Heart left ventricle (tissue), 16 donors: ENCODE measurements at regions not wholly inside any gene's neighbourhood (a gene's known extent, or its start where the extent isn't known, plus 50 kb on each side); places are given as distances from the start of the nearest gene placed in this dataset.

Experiments used
- ATAC-seq, 4 donors: fragments of 200-7000 bp; cut with Tn5 transposase; one replicate each; pipeline ENCODE4 v1.9.1; 2020 to 2022; ENCODE audit warnings: moderate library complexity in 4 of 4, mild to moderate bottlenecking in 3 of 4, moderate number of reproducible peaks in 1 of 4
- DNase-seq, 5 donors: peaks; one replicate each; pipeline ENCODE4 v3.0.0-alpha.2; 2020
- H3K27ac ChIP-seq, 12 donors: fragments of 200-600 bp; sonication (generic) in 4 of 12; one replicate each; pipeline versions ENCODE4 v1.5.0 to v1.8.0; 2016 to 2022; ENCODE audit warnings: mild to moderate bottlenecking in 2 of 12
- H3K27me3 ChIP-seq, 9 donors: fragments of 200-600 bp; sonication (generic) in 2 of 9; one replicate each; pipeline versions ENCODE4 v1.5.1 to v1.8.0; 2016 to 2022; ENCODE audit warnings: mild to moderate bottlenecking in 3 of 9
- H3K36me3 ChIP-seq, 9 donors: fragments of 200-600 bp; sonication (generic) in 2 of 9; one replicate each; pipeline versions ENCODE4 v1.5.0 to v1.8.0; 2018 to 2022; ENCODE audit warnings: mild to moderate bottlenecking in 2 of 9
- H3K4me1 ChIP-seq, 12 donors: fragments of 200-600 bp; sonication (generic) in 4 of 12; one replicate each; pipeline versions ENCODE4 v1.5.0 to v1.8.0; 2016 to 2022; ENCODE audit warnings: mild to moderate bottlenecking in 3 of 12
- H3K4me3 ChIP-seq, 12 donors: fragments of 200-600 bp; sonication (generic) in 4 of 12; one replicate each; pipeline versions ENCODE4 v1.5.0 to v1.8.0; 2017 to 2022; ENCODE audit warnings: mild to moderate bottlenecking in 9 of 12, moderate library complexity in 4 of 12
- H3K9me3 ChIP-seq, 12 donors: fragments of 200-600 bp; sonication (generic) in 4 of 12; one replicate each; pipeline versions ENCODE4 v1.5.0 to v1.8.0; 2016 to 2022; ENCODE audit warnings: mild to moderate bottlenecking in 1 of 12
- POLR2A ChIP-seq, 2 donors: fragments of 450-650 bp; IDR thresholded peaks; one replicate each; pipeline ENCODE4 v1.6.1; 2017; ENCODE audit warnings: antibody characterized with exemption in 2 of 2, mild to moderate bottlenecking in 2 of 2, moderate library complexity in 2 of 2
- WGBS, 4 donors: extraction: QIAGEN DNeasy Blood & Tissue Kit in 2 of 4; methylation state at CpG; one replicate each; pipeline versions ENCODE4 v1.1.5 to v1.1.7; 2013 to 2018; 5-methylcytosine and 5-hydroxymethylcytosine counted together
- intact Hi-C, 10 donors: fragments of 100-400 bp; cut with DNase I; formaldehyde crosslinking; loops; one replicate each; pipeline versions ENCODE4 v1.11.1 to v1.14.2; 2022
- TF ChIP-seq, protein P1 (sequence below), 12 donors: fragments of 200-600 bp; sonication (generic) in 4 of 12; IDR thresholded peaks; one replicate each; pipeline versions ENCODE4 v1.5.0 to v1.8.0; 2018 to 2022; ENCODE audit warnings: antibody characterized with exemption in 12 of 12, mild to moderate bottlenecking in 5 of 12
- donor health status: ischemic (EF 13 %, LVEDD 7.1; RV severe dilation, severe dysfunction).
- donor health status: healthy with polysubstance abuse.
- donor health status: DM: no; HTN: yes; CAD: no.
- donor health status: DM: no; HTN: no; CAD: no.
- donor health status: ischemic (EF 25% LVEDD 6.9; RV normal size, moderate dysfunction).
- donor health status: ischemic (EF 25% LVEDD 5.7; RV mildly dilated, moderate dysfunction).
- donor health status: healthy.
- donor health status: DM: yes; HTN: yes; CAD: no.
- donor health status: ischemic (EF 35%, LVEDD 5.7; RV mildly dilated, moderate dysfunction).
- donor health status: nonischemic (EF 11% LVEDD 7.7; RV severe dilation, severe dysfunction).
- donor health status: DM: yes; HTN: yes; CAD: no.
- donor health status: PGD.
- donor health status: ischemic (EF 29% LVEDD 5.4; RV normal size, mild dysfunction).
- donor health status: nonischemic (EF 23%, LVEDD 6.1; RV moderate dilation, normal function).

DNA sequence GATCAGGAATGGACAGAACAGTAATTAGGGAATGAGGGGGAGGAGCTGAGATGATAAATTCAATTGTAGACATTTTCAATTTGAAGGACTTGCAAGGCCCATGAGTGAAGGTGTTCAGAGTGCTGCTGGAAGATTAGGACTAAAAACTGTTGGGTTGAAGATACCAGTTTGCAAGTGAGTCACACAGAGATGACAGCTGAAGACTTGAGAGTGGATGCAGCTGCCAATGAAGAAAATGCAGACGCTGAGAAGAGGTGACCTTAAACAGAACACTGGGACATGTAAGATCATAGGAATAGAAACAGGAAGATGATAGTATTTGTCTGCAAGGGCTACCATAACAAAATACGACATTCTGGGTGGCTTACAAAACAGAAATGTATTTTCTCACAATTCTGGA is 1716.5 kb upstream of the SLC10A2 start:
- Histone ChIP-seq H3K9me3 (no peaks in the 10 kb centered on the region), H3K36me3 (no peaks in the 10 kb centered on the region), H3K27ac (no peak overlapping the region), H3K27me3 (no peaks in the 10 kb centered on the region), H3K4me1 (no peaks in the 10 kb centered on the region), H3K4me3 (no peak overlapping the region)
- intact Hi-C loops: no loop called here
- no peak for TF ChIP-seq POLR2A (IDR thresholded peaks at IDR 0.05)
- TF ChIP-seq, protein P1, sequence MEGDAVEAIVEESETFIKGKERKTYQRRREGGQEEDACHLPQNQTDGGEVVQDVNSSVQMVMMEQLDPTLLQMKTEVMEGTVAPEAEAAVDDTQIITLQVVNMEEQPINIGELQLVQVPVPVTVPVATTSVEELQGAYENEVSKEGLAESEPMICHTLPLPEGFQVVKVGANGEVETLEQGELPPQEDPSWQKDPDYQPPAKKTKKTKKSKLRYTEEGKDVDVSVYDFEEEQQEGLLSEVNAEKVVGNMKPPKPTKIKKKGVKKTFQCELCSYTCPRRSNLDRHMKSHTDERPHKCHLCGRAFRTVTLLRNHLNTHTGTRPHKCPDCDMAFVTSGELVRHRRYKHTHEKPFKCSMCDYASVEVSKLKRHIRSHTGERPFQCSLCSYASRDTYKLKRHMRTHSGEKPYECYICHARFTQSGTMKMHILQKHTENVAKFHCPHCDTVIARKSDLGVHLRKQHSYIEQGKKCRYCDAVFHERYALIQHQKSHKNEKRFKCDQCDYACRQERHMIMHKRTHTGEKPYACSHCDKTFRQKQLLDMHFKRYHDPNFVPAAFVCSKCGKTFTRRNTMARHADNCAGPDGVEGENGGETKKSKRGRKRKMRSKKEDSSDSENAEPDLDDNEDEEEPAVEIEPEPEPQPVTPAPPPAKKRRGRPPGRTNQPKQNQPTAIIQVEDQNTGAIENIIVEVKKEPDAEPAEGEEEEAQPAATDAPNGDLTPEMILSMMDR (IDR thresholded peaks at IDR 0.05): no peak
- no peak for ATAC-seq
- no peak for DNase-seq
- 46 to 62% (median 52%) methylated on average over 2 of the region's 2 CpGs for WGBS, 4 donors

DNA sequence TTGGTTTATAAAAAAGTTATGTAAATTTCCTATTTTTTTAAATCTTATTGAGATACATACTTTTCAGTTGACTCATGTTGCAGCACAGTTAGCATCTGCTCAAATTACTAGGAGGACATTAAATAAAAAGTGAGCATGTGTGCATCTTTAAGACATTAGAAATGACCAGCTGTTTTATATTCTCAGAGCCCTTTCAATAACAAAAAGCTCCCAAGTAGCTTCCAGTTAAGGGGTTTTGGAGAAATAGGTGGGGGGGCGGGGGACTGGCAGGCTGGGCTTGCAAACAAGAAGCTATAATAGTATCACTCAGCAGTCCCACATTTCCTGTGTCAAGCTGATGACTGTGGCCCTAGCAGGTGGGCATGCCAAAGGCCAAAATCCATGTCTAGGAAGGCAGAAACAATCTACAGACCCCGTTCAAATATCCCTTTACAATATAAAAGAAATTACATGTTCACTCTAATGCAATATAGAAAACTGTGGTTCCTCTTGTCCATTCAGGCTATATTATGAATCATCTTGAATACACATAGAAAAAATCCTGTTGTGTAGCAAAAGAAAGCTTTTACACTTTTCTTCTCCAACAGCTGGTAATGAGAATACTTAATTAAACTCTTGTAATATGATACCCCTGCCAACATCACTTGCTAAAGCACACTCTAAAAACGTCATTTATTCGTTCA is 1713.2 kb upstream of the SLC10A2 start:
- no peak for ATAC-seq
- H3K27ac ChIP-seq: no peak overlapping the region
- H3K4me3 ChIP-seq: no peak overlapping the region
- H3K27me3 ChIP-seq: no peaks in the 10 kb centered on the region
- H3K9me3 ChIP-seq: no peaks in the 10 kb centered on the region
- intact Hi-C loops: loop anchor here in 4 of 10 donors (10.0 kb wide), 1 partner anchor 1755 kb away; the partner anchor contains the start of gene EFNB2 (in 4 of the 4)
- TF ChIP-seq, protein P1 (IDR thresholded peaks at IDR 0.05): no peak
- TF ChIP-seq POLR2A (IDR thresholded peaks at IDR 0.05): no peak
- H3K4me1 ChIP-seq: no peaks in the 10 kb centered on the region
- DNase-seq: no peak
- WGBS, 4 donors: 59 to 68% (median 62%) methylated on average over 4 of the region's 4 CpGs
- no peaks in the 10 kb centered on the region for H3K36me3 ChIP-seq

DNA sequence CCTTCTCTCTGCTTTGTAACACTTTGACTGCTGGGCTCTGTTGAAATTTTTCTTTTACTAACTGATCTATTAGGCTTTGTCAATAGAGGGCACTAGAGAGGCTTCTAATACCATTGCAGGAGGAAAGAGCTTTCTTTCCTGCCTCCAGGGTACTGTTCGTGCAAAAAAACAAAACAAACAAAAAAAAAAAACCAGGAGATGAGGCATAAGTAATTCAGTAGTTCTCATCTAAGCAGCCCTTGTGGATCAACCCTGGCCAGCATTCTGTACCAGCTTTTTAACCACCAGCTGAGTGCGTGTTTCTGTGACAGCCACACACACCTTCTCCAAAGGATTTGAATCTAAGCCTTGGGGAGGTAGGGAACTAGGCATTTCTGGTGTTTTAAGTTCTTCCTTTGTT is 1707.6 kb upstream of the SLC10A2 start:
- Histone ChIP-seq H3K9me3 (no peaks in the 10 kb centered on the region), H3K27ac (no peak overlapping the region), H3K4me1 (peaks cover 0 to 4% (median 0%) of the 10 kb centered on the region in 12 donors), H3K27me3 (no peaks in the 10 kb centered on the region), H3K4me3 (no peak overlapping the region), H3K36me3 (no peaks in the 10 kb centered on the region)
- WGBS, 4 donors: 57 to 64% (median 59%) methylated on average over 2 of the region's 2 CpGs
- DNase-seq: no peak
- TF ChIP-seq, protein P1 (IDR thresholded peaks at IDR 0.05): peak; percentile 25 to 70 (median 49)
- TF ChIP-seq POLR2A (IDR thresholded peaks at IDR 0.05): no peak
- intact Hi-C loops: loop anchor here in 5 of 10 donors (5.0 to 10.0 kb wide), 2 partner anchors 429 to 1761 kb away; partner anchors contain the start of gene EFNB2 (in 4 of the 5)
- ATAC-seq: no peak

DNA sequence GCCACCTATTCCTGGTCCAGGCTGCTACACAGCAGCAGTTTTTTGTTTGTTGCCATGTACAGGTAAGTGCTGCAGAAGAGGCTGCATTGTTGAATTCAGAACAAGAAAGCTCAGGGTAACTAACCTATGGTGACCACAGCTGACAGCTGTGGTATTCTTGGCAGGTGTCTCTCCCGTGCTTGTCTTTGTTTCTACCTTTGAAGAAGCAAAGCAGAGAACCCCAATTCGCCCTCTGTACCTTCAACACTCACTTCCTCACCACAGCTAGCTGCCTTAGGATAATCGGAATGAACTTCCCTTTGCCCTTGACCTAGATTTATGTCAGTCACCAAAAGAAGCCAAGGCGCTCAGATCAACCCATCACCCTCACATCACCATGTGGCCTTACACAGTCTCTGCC is 1703.3 kb upstream of the SLC10A2 start:
- no peak for ATAC-seq

More for the DNA sequence above, 1703.3 kb upstream of the SLC10A2 start:
- H3K36me3 ChIP-seq: no peaks in the 10 kb centered on the region
- H3K27ac ChIP-seq: no peak overlapping the region
- H3K4me3 ChIP-seq: no peak overlapping the region
- DNase-seq: no peak
- H3K9me3 ChIP-seq: no peaks in the 10 kb centered on the region
- 68 to 85% (median 81%) methylated on average over 4 of the region's 4 CpGs for WGBS, 4 donors
- peaks cover 0 to 4% (median 0%) of the 10 kb centered on the region in 12 donors for H3K4me1 ChIP-seq
- TF ChIP-seq, protein P1 (IDR thresholded peaks at IDR 0.05): no peak
- no peak for TF ChIP-seq POLR2A (IDR thresholded peaks at IDR 0.05)
- intact Hi-C loops: no loop called here
- no peaks in the 10 kb centered on the region for H3K27me3 ChIP-seq
